ENCODE measurements at regions not wholly inside any gene's neighbourhood (a gene's known extent, or its start where the extent isn't known, plus 50 kb on each side); places are given as distances from the start of the nearest gene placed in this dataset.
A peak's percentile ranks its signal among the peaks of the same experiment; 100 is the strongest.

DNA sequence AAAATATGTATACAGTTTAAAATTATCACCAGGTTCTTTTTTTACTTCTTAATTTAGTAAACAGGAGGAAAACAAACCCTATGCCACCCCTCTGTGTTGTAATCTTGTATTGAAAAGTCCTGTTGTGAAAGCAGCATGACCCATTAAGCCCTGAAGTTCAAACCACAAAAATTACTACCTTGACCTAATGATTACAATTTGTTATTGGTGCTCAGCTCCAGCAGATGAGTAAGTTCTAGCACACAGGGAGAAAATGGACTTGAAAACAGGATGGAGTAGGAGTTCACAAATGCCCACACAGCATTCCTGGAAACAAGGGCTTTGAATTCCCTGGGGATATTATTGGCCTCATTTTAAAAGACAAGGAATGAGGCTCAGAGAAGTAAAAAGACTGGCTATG, 505.8 kb upstream of the ERCC4 start:
- Histone ChIP-seq H3K36me3 (ENCODE audit: control insufficient read depth in 4 of 4, insufficient read depth in 3 of 4, low read depth in 1 of 4, low read length in 3 of 4) (peaks cover 0 to 5% (median 2%) of the 10 kb centered on the region in 4 donors), H3K9me3 (ENCODE audit: control insufficient read depth in 4 of 4, low read length in 3 of 4) (no peaks in the 10 kb centered on the region), H3K4me3 (ENCODE audit: low read depth in 1 of 3, low read length in 3 of 3) (no peak overlapping the region), H3K27ac (ENCODE audit: low read depth in 1 of 2, low read length in 2 of 2) (no peak overlapping the region), H3K27me3 (ENCODE audit: control insufficient read depth in 4 of 4, insufficient read depth in 4 of 4, low read length in 3 of 4) (no peaks in the 10 kb centered on the region), H3K4me1 (ENCODE audit: control insufficient read depth in 4 of 4, insufficient read depth in 4 of 4, low read length in 3 of 4) (no peaks in the 10 kb centered on the region), H3K9ac (ENCODE audit: low read depth in 1 of 2, low read length in 2 of 2) (no peak overlapping the region)
- TF ChIP-seq RXRA (IDR thresholded peaks at IDR 0.05) (peak in 1 of 2 donors; percentile 18), HNF4A (conservative IDR thresholded peaks at IDR 0.05) (no peak), EGR1 (IDR thresholded peaks at IDR 0.05; ENCODE audit: low read depth in 2 of 2) (no peak)
- DNase-seq (ENCODE audit: low spot score) = no peak

DNA sequence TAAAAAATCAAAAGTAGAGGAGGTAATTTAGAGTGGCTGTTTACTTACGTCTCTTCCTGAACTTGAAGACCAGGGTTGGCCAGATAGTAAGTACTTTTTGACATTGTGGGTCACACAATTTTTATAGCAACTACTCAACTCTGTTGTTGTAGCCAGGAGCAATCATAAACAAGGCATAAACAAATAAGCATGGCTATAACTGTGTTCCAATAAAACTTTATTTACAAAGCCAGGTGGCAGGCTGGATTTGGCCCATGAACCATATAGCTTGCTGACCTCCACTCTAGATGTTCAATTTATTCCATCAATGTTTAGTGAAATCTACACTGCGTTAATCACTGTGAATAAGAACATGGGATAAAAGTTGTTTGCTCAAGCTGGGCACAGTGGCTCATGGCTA, 500.4 kb upstream of the ERCC4 start:
- H3K27me3 ChIP-seq (ENCODE audit: control insufficient read depth in 4 of 4, insufficient read depth in 4 of 4, low read length in 3 of 4) = no peaks in the 10 kb centered on the region
- 95% methylated on average over 2 of the region's 2 CpGs for WGBS
- DNase-seq (ENCODE audit: low spot score) = no peak
- H3K36me3 ChIP-seq (ENCODE audit: control insufficient read depth in 4 of 4, insufficient read depth in 3 of 4, low read depth in 1 of 4, low read length in 3 of 4) = peaks cover 0 to 5% (median 3%) of the 10 kb centered on the region in 4 donors
- H3K27ac ChIP-seq (ENCODE audit: low read depth in 1 of 2, low read length in 2 of 2) = no peak overlapping the region
- H3K4me1 ChIP-seq (ENCODE audit: control insufficient read depth in 4 of 4, insufficient read depth in 4 of 4, low read length in 3 of 4) = no peaks in the 10 kb centered on the region
- no peak for TF ChIP-seq GABPA (IDR thresholded peaks at IDR 0.05 in 1 of 2, conservative IDR thresholded peaks at IDR 0.05 in 1 of 2)
- TF ChIP-seq HNF4G (IDR thresholded peaks at IDR 0.05) = no peak
- TF ChIP-seq, protein P1, sequence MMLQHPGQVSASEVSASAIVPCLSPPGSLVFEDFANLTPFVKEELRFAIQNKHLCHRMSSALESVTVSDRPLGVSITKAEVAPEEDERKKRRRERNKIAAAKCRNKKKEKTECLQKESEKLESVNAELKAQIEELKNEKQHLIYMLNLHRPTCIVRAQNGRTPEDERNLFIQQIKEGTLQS (IDR thresholded peaks at IDR 0.05) = no peak
- TF ChIP-seq, protein P2, sequence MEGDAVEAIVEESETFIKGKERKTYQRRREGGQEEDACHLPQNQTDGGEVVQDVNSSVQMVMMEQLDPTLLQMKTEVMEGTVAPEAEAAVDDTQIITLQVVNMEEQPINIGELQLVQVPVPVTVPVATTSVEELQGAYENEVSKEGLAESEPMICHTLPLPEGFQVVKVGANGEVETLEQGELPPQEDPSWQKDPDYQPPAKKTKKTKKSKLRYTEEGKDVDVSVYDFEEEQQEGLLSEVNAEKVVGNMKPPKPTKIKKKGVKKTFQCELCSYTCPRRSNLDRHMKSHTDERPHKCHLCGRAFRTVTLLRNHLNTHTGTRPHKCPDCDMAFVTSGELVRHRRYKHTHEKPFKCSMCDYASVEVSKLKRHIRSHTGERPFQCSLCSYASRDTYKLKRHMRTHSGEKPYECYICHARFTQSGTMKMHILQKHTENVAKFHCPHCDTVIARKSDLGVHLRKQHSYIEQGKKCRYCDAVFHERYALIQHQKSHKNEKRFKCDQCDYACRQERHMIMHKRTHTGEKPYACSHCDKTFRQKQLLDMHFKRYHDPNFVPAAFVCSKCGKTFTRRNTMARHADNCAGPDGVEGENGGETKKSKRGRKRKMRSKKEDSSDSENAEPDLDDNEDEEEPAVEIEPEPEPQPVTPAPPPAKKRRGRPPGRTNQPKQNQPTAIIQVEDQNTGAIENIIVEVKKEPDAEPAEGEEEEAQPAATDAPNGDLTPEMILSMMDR (IDR thresholded peaks at IDR 0.05; ENCODE audit: low read depth, low read length, missing input control) = no peak
- no peak for TF ChIP-seq EGR1 (IDR thresholded peaks at IDR 0.05; ENCODE audit: low read depth in 2 of 2)
- TF ChIP-seq FOXA1 (IDR thresholded peaks at IDR 0.05) = no peak
- H3K4me3 ChIP-seq (ENCODE audit: low read depth in 1 of 3, low read length in 3 of 3) = no peak overlapping the region
- no peak overlapping the region for H3K9ac ChIP-seq (ENCODE audit: low read depth in 1 of 2, low read length in 2 of 2)
- H3K9me3 ChIP-seq (ENCODE audit: control insufficient read depth in 4 of 4, low read length in 3 of 4) = no peaks in the 10 kb centered on the region

DNA sequence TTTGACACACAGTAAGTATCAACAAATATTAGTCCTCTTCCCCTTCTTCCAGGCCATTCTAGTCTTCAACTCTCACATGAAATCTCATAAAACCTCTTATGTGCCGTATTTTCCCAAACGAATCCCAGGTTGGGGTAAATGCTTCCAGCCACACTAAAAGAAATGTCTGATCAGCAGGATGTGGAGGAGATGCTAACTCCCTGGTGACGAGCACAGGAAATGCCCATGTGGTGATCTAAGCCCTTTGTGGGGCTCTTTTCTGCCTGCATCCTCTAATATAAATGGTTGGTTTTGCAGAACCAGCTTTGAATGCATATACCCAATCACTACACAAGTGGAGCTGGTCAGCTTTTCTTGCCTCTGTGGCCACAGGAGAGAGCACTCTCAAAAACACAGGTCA, 498.2 kb upstream of the ERCC4 start:
- Histone ChIP-seq H3K27me3 (ENCODE audit: control insufficient read depth in 4 of 4, insufficient read depth in 4 of 4, low read length in 3 of 4) (no peaks in the 10 kb centered on the region), H3K4me1 (ENCODE audit: control insufficient read depth in 4 of 4, insufficient read depth in 4 of 4, low read length in 3 of 4) (no peaks in the 10 kb centered on the region), H3K36me3 (ENCODE audit: control insufficient read depth in 4 of 4, insufficient read depth in 3 of 4, low read depth in 1 of 4, low read length in 3 of 4) (peaks cover 0 to 7% (median 3%) of the 10 kb centered on the region in 4 donors), H3K9ac (ENCODE audit: low read depth in 1 of 2, low read length in 2 of 2) (no peak overlapping the region), H3K9me3 (ENCODE audit: control insufficient read depth in 4 of 4, low read length in 3 of 4) (no peaks in the 10 kb centered on the region), H3K4me3 (ENCODE audit: low read depth in 1 of 3, low read length in 3 of 3) (no peak overlapping the region), H3K27ac (ENCODE audit: low read depth in 1 of 2, low read length in 2 of 2) (no peak overlapping the region)
- 82% methylated on average over 3 of the region's 3 CpGs for WGBS
- no peak for DNase-seq (ENCODE audit: low spot score)
- TF ChIP-seq, protein P3, sequence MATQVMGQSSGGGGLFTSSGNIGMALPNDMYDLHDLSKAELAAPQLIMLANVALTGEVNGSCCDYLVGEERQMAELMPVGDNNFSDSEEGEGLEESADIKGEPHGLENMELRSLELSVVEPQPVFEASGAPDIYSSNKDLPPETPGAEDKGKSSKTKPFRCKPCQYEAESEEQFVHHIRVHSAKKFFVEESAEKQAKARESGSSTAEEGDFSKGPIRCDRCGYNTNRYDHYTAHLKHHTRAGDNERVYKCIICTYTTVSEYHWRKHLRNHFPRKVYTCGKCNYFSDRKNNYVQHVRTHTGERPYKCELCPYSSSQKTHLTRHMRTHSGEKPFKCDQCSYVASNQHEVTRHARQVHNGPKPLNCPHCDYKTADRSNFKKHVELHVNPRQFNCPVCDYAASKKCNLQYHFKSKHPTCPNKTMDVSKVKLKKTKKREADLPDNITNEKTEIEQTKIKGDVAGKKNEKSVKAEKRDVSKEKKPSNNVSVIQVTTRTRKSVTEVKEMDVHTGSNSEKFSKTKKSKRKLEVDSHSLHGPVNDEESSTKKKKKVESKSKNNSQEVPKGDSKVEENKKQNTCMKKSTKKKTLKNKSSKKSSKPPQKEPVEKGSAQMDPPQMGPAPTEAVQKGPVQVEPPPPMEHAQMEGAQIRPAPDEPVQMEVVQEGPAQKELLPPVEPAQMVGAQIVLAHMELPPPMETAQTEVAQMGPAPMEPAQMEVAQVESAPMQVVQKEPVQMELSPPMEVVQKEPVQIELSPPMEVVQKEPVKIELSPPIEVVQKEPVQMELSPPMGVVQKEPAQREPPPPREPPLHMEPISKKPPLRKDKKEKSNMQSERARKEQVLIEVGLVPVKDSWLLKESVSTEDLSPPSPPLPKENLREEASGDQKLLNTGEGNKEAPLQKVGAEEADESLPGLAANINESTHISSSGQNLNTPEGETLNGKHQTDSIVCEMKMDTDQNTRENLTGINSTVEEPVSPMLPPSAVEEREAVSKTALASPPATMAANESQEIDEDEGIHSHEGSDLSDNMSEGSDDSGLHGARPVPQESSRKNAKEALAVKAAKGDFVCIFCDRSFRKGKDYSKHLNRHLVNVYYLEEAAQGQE (IDR thresholded peaks at IDR 0.05) = no peak

Measured in liver (tissue), 8 donors.